Amygdala (tissue), 56 donors: ENCODE measurements at regions not wholly inside any gene's neighbourhood (a gene's known extent, or its start where the extent isn't known, plus 50 kb on each side); places are given as distances from the start of the nearest gene placed in this dataset.
"Not testable (repeated sequence)": the region's sequence is repeated elsewhere in the genome, so short reads cannot be mapped to it uniquely, and the experiment has no call there.

ENCODE experiments used
- DNase-seq, 56 donors: peaks; one replicate each; lab custom pipeline; 2025; lab: John Stamatoyannopoulos, UW

DNA sequence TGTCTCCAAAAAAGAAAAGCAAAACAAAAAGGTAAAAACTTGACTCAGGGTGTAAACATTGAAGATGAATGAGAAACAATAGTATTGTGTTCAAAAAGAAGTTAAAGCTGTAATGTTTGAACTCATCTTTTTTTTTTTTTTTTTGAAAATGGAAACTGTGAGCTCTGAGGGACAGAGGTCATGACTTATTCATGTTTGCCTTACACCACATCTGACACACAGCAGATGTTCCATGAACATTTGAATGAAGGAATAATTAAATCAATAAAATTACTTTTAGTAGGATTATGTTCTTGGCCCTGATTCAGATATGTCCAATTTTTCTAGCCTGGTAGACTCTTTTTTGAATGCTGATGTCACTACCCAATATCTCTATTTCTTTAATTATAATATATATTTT is 95.7 kb upstream of the MED13 start:
- DNase-seq: no peak

GRCh38 chr17:62159994-62160393 is 94.9 kb upstream of the MED13 start:
- DNase-seq: no peak

DNA sequence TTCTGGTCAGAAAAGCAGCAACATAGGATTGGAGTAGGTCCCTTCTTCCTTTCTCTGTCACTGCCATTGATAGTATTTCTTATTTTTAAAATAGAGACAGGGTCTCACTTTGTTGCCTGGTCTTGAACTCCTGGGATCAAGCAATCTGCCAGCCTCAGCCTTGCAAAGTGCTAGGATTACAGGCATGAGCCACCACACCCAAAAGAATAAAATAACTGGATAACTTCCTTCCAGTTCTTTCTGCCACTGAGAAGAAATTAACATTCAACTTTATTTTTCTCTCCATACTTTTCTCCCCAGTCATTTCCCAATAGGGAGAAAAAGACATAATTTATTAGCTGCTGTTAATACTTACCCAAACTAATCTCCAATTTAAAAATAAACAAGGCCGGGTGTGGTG is 91.9 kb upstream of the MED13 start:
- DNase-seq: no peak

- no peak for DNase-seq
Observed at GRCh38 chr17:62154909-62155308, 89.8 kb upstream of the MED13 start.

DNA sequence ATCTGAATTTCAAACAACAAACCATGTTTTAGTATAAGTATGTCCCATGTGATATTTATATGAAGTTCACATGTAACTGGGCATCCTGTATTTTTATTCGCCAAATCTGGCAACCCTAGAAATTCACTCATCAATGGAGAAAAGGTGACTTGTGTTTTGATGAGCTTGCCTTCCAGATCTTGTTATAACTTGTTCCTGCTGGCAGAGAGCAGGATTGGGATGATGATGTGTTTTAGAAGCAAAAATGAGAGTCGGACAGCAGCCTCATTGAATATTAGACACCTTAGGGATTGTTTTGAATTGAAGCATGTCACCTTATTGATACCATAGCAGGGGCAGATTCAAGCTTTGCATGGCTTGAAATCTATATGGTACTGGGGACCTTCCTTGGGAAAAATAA is 85.4 kb upstream of the MED13 start:
- no peak for DNase-seq

GRCh38 chr17:62149961-62150360 is 84.9 kb upstream of the MED13 start:
- DNase-seq: no peak

GRCh38 chr17:62147284-62147683 is 82.2 kb upstream of the MED13 start:
- DNase-seq: no peak

DNA sequence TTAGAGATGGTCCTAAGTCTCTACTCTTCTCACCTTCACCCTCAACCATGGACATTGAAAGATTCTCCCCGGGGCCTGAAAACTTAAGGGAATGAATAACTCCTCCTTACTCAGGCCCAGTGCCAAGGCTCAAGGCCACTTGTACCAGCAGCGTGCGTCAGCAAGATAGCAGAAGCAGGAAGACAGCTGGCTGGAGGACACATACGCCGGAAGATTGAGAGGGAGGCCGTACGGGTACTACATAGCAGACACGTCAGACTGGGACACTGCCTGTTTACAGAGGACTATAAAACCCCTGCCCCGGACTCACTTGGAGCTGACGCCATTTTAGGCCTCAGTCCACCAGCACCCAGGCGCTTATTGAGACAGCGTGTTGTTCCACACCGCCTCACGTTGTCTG is 75.8 kb upstream of the MED13 start:
- no peak for DNase-seq

- DNase-seq: no peak
Observed at GRCh38 chr17:62140376-62140775, 75.3 kb upstream of the MED13 start.

DNA sequence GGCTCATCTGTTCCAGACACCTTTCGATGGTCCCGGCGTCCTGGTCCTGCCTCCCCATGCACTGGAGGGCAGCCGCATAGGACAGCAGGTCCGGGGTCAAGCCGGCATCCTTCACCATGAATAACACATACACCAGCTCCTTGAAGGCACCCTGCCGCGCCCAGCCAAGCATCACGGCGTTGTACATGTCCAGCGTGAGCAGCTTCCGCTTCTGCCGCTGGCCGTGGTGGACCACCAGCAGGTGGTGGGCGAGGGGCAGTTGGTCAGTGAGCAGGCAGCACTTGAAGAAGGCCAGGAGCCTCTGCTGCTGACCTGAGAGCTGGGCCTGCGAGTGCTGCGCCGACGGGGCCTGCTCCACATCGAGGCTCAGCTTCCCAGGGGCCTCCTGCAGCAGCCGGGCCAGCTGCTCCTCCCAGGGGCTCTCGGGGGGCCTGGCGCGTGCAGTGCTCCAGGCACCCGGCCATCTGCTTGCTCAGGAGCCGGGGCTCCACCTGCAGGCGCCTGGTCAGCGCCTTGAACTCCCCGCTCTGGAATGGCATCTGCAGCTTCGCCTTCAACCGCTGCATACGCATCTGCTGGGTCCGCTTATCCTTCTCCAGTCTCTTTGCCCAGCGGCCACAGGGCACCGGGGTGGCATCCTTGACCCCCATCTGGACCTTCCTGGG is 74.7 kb upstream of the MED13 start:
- DNase-seq: not testable (repeated sequence)

DNA sequence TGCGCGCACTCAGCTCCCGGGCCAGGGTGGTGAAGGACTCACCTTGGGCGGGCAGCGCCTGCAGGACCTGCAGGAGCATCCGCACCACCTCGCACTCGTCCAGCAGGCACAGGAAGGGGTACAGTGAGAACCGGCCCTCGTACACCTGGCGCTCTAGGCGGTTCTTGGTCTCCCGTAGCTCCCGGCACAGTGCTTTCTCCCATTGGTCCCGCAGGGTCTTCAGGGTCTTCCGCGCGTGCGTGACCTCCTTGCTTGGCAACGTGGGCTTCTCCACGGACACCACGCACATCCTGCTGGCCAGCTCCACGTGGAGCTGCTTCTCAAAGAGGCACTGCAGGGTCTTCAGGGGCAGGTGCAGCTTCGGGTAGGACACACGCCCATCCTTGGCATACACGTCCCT is 74.1 kb upstream of the MED13 start:
- DNase-seq: no peak

DNA sequence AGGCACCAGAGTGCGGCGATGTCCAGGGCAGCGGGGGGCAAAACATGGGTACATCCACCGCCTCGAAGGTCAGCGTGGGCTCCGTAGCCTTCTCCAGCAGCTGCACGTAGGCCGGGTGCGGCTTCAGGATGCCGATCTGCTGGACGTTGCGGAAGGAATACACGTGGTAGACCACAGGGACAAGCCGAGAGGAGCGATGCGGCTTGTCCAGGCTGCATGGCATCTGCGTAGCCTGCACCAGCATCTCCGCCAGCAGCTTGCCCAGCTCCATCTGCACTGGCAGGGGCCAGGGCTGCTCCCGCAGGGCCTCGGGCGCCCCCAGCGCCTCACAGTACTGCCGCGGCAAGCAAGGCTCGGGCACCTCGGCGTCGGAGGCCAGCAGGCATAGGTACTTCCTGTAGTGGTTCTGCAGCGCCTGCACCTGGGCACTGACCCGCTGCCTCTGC is 73.6 kb upstream of the MED13 start:
- not testable (repeated sequence) for DNase-seq

DNA sequence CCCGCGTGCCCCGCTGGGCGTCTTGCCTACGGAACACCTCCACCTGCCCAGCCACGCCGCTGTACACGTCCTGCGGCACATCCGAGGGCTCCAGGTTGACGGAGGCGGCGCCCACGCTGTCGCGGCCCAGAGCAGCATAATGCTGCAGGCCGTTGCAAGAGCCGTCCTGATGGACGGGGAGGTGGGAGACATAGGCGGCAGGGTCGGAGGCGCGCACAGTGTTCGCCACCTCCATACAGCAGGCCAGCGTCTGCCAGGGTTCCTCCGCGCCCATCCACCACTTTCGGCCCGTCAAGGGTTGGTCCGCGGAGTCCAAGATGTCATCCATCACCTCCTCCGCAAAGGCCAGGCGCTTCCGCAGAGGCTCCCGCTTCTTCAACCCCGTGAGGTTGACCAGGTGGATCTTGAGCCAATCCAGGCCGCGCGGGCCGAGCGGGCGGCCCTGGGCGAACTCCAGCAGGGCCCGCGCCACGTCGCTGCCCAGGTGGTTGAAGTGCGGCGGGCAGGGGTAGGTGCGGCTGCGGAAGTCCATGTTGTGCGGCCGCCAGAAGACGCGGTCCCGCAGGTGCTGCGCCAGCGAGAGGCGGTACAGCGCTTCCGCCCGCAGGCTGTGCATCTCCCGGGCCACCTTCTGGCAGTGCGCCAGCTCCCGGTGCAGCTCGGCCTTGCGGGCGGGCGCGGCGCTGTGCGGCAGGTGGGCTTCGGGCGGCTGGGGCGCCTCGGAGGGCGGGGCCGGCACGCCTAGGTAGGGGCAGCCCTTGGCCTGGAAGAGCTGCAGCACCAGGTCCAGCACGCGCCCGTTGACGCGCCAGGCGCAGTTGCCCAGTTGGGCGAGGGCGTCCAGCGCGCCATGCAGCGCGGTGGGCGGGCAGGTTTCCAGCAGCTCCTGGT is 72.9 kb upstream of the MED13 start:
- DNase-seq: peak in 2 of 56 donors; percentile 6 to 9

DNA sequence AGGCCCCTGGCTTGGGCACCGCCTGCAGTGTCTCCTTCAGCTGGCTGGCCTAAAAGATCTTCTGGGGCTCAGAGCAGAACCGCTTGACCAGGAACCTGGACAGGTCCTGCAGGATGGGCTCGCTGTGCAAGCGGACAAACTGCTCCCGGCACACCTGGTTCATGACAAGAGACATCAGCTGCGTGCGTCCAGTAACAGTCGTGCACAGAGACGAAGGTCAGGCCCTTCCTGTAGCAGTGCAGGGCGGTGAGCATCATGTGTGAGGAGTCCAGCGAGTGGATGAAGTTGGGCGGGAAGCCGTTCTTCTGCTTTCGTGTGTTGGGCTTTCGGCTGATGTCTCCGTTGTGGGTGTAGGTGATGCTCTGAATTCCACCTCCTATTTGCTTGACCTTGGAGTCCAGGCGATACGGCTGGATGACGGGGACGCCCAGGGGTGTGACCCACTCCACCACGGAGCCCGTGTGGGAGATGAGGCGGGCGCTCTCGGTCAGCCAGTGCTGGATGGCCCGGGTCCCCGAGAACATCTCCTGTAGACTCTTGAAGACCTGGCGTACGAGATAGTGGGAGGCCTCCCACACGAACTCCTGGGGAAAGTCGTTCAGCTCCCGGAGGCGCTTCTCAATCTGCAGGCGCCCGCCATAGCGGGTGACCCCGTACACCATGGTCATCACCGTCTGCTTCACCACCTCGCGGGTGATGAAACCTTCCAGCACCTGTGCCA is 72.1 kb upstream of the MED13 start:
- not testable (repeated sequence) for DNase-seq

- no peak for DNase-seq
Observed at GRCh38 chr17:62135742-62136141, 70.7 kb upstream of the MED13 start.

DNA sequence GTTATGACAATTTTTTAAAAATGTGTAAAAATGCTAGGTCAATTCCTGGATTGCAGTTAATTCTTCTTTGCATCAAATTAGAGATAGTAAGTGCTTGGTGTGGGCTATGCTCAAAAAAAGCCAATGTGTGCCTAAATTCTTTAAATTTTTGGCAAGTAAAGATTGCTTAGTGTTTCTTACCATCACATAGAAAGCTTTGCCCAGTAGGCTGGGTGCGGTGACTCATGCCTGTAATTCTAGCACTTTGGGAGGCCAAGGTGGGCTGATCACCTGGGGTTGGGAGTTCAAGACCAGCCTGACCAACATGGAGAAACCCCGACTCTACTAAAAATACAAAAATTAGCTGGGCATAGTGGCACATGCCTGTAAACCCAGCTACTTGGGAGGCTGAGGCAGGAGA is 70.0 kb upstream of the MED13 start:
- not testable (repeated sequence) for DNase-seq

GRCh38 chr17:62134397-62134796 is 69.3 kb upstream of the MED13 start:
- no peak for DNase-seq

GRCh38 chr17:62131271-62131670 is 66.2 kb upstream of the MED13 start:
- not testable (repeated sequence) for DNase-seq

- DNase-seq: no peak
Observed at GRCh38 chr17:62130739-62131138, 65.7 kb upstream of the MED13 start.

- DNase-seq: no peak
Observed at GRCh38 chr17:62126292-62126691, 61.2 kb upstream of the MED13 start.

DNA sequence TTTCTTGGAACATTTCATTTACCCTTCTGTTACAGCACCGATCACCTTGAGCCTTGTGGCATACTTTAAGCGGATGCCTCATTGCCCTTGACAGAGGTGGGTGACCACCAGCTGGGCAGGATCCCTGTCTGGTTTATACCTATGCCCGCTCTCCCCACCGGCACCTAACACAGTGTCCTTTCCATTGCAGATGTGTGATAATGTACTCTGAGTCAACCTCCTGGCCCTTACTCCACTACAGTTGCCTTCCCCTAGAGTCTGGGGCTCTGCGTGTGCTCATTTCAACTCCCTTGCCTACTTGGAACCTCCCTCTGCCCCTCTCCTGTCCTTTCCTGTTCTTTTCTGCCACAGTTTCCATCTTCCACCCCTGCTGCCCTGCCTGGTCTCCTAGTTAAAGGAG is 60.2 kb upstream of the MED13 start:
- DNase-seq: no peak
